A549 (cell line): ENCODE measurements at regions not wholly inside any gene's neighbourhood (a gene's known extent, or its start where the extent isn't known, plus 50 kb on each side); places are given as distances from the start of the nearest gene placed in this dataset.

Source experiments
- ATAC-seq, 2 experiments: fragments of 200-7000 bp in 1 of 2; fragments of >200 bp in 1 of 2; cut with Nextera tagmentation in 1 of 2; cut with Tn5 transposase in 1 of 2; 3 replicates each; pipeline versions ENCODE4 v1.8.0 to v1.9.1; 2018 to 2020; ENCODE audit warnings: mild to moderate bottlenecking in 1 of 2, moderate library complexity in 1 of 2
- CTCF ChIA-PET: fragments of 300-600 bp; sonication (Branson Sonifier 250); formaldehyde crosslinking; extraction: SDS; loops from one replicate; lab custom pipeline; 2021; ENCODE audit warnings: antibody characterized with exemption, inconsistent platforms; lab: Yijun Ruan, JAX
- POLR2A ChIA-PET: fragments of 350-600 bp; formaldehyde crosslinking; extraction: SDS; loops from one replicate; lab custom pipeline; 2021; ENCODE audit warnings: antibody characterized with exemption, inconsistent platforms; lab: Yijun Ruan, JAX
- DNase-seq, 2 experiments: peaks; one replicate each; pipeline versions ENCODE4 v3.0.0 to v3.0.0-alpha.2; 2011 to 2016; ENCODE audit warnings: low read depth in 1 of 2, low spot score in 1 of 2
- FAIRE-seq: peaks from 2 replicates; lab custom pipeline; 2011; peaks lifted over from hg19 to GRCh38; lab: Jason Lieb, UNC
- H3K27ac ChIP-seq, 2 experiments: fragments of >200 bp; sonication (Bioruptor Twin); formaldehyde crosslinking; 3 replicates each; pipeline ENCODE4 v1.5.1; 2016 to 2017
- H3K4me1 ChIP-seq: fragments of >200 bp; sonication (Bioruptor Twin); formaldehyde crosslinking; 3 replicates; pipeline ENCODE4 v1.6.1; 2016
- H3K4me2 ChIP-seq: fragments of >200 bp; sonication (Bioruptor Twin); formaldehyde crosslinking; 3 replicates; pipeline ENCODE4 v1.6.1; 2016
- H3K4me3 ChIP-seq: fragments of >200 bp; sonication (Bioruptor Twin); formaldehyde crosslinking; 3 replicates; pipeline ENCODE4 v1.5.1; 2016
- H3K9me3 ChIP-seq: fragments of >200 bp; sonication (Bioruptor Twin); formaldehyde crosslinking; 3 replicates; pipeline ENCODE4 v1.6.1; 2016
- ATOH8 ChIP-seq: fragments of 250-450 bp; sonication (Bioruptor Pico); IDR thresholded peaks from 2 replicates; pipeline ENCODE4 v1.5.0; 2020; ENCODE audit warnings: low read depth, mild to moderate bottlenecking, moderate library complexity
- BCL3 ChIP-seq: fragments of >200 bp; sonication (Bioruptor Twin); formaldehyde crosslinking; IDR thresholded peaks from 3 replicates; pipeline ENCODE4 v1.6.1; 2016
- BHLHE40 ChIP-seq: IDR thresholded peaks from 2 replicates; pipeline ENCODE4 v1.6.1; 2012; ENCODE audit warnings: low read depth, low read length, inconsistent platforms
- CHD4 ChIP-seq: fragments of 200-600 bp; sonication (generic); IDR thresholded peaks from 2 replicates; pipeline ENCODE4 v1.6.1; 2016; ENCODE audit warnings: antibody characterized with exemption, mild to moderate bottlenecking, borderline replicate concordance
- CTCF ChIP-seq: fragments of >200 bp; sonication (Bioruptor Twin); formaldehyde crosslinking; IDR thresholded peaks from 3 replicates; pipeline ENCODE4 v1.5.1; 2016
- E2F6 ChIP-seq: IDR thresholded peaks from 2 replicates; pipeline ENCODE4 v1.6.1; 2012; ENCODE audit warnings: low read depth, borderline replicate concordance
- EHF ChIP-seq: fragments of 250-450 bp; sonication (Bioruptor Pico); IDR thresholded peaks from 2 replicates; pipeline ENCODE4 v1.5.0; 2020; ENCODE audit warnings: mild to moderate bottlenecking
- ELK1 ChIP-seq: fragments of 150-350 bp; IDR thresholded peaks from 2 replicates; pipeline ENCODE4 v1.6.1; 2014; ENCODE audit warnings: low read depth, mild to moderate bottlenecking, low read length
- ESRRA ChIP-seq: fragments of 150-350 bp; IDR thresholded peaks from 2 replicates; pipeline ENCODE4 v1.6.1; 2014; ENCODE audit warnings: mild to moderate bottlenecking, low read length, borderline replicate concordance
- FOSL2 ChIP-seq, 2 experiments: fragments of 450-650 bp in 1 of 2; fragments of >200 bp in 1 of 2; sonication (Bioruptor Twin) in 1 of 2; formaldehyde crosslinking; IDR thresholded peaks; 2 replicates each; pipeline versions ENCODE4 v1.5.0 to v1.6.1; 2016 to 2020; ENCODE audit warnings: mild to moderate bottlenecking in 1 of 2, moderate library complexity in 1 of 2
- GATA3 ChIP-seq: IDR thresholded peaks from 2 replicates; pipeline ENCODE4 v1.6.1; 2012; ENCODE audit warnings: borderline replicate concordance
- HOXA7 ChIP-seq: fragments of 250-450 bp; sonication (Bioruptor Pico); IDR thresholded peaks from 2 replicates; pipeline ENCODE4 v1.5.0; 2020; ENCODE audit warnings: mild to moderate bottlenecking, moderate library complexity
- HOXB13 ChIP-seq: fragments of 250-450 bp; sonication (Bioruptor Pico); IDR thresholded peaks from 2 replicates; pipeline ENCODE4 v1.5.0; 2020; ENCODE audit warnings: low read depth, mild to moderate bottlenecking, moderate library complexity
- HOXB5 ChIP-seq: fragments of 250-450 bp; sonication (Bioruptor Pico); IDR thresholded peaks from 2 replicates; pipeline ENCODE4 v1.5.0; 2020; ENCODE audit warnings: mild to moderate bottlenecking, moderate library complexity
- JUNB ChIP-seq: fragments of >200 bp; sonication (Bioruptor Twin); formaldehyde crosslinking; IDR thresholded peaks from 2 replicates; pipeline ENCODE4 v1.6.1; 2016
- KDM1A ChIP-seq: fragments of 200-600 bp; sonication (generic); IDR thresholded peaks from 2 replicates; pipeline ENCODE4 v1.6.1; 2016; ENCODE audit warnings: low read depth, mild to moderate bottlenecking
- MAX ChIP-seq: IDR thresholded peaks from 2 replicates; pipeline ENCODE4 v1.6.1; 2012
- MAZ ChIP-seq: fragments of 150-350 bp; IDR thresholded peaks from 2 replicates; pipeline ENCODE4 v1.6.1; 2014; ENCODE audit warnings: antibody characterized with exemption, low read depth, low read length, borderline replicate concordance
- NFE2L2 ChIP-seq: fragments of 150-350 bp; conservative IDR thresholded peaks from 2 replicates; pipeline ENCODE4 v1.6.1; 2014; ENCODE audit warnings: low read length
- NPAS2 ChIP-seq: fragments of 250-450 bp; sonication (Bioruptor Pico); IDR thresholded peaks from 2 replicates; pipeline ENCODE4 v1.8.0; 2022; ENCODE audit warnings: mild to moderate bottlenecking, moderate library complexity, borderline replicate concordance
- PBX3 ChIP-seq: IDR thresholded peaks from 2 replicates; pipeline ENCODE4 v1.6.1; 2012
- PHF8 ChIP-seq: fragments of 200-600 bp; sonication (generic); IDR thresholded peaks from 2 replicates; pipeline ENCODE4 v1.6.1; 2016; ENCODE audit warnings: low read depth, mild to moderate bottlenecking, antibody characterized with exemption, moderate library complexity, borderline replicate concordance
- POLR2A ChIP-seq: IDR thresholded peaks from 2 replicates; pipeline ENCODE4 v1.6.1; 2012; ENCODE audit warnings: mild to moderate bottlenecking, low read length
- RARB ChIP-seq: fragments of 250-450 bp; sonication (Bioruptor Pico); IDR thresholded peaks from 2 replicates; pipeline ENCODE4 v1.8.0; 2021; ENCODE audit warnings: mild to moderate bottlenecking, moderate library complexity
- RCOR1 ChIP-seq: fragments of 150-350 bp; IDR thresholded peaks from 2 replicates; pipeline ENCODE4 v1.6.1; 2014; ENCODE audit warnings: antibody characterized with exemption, low read length, low read depth
- TFCP2L1 ChIP-seq: fragments of 250-450 bp; sonication (Bioruptor Pico); IDR thresholded peaks from 2 replicates; pipeline ENCODE4 v1.5.0; 2021; ENCODE audit warnings: mild to moderate bottlenecking
- TP53 ChIP-seq: fragments of 250-450 bp; sonication (Bioruptor Pico); IDR thresholded peaks from 2 replicates; pipeline ENCODE4 v1.5.0; 2021; ENCODE audit warnings: mild to moderate bottlenecking, moderate library complexity
- ZC3H11A ChIP-seq: fragments of 450-650 bp; IDR thresholded peaks from 2 replicates; pipeline ENCODE4 v1.6.1; 2014; ENCODE audit warnings: antibody characterized with exemption, mild to moderate bottlenecking
- ZSCAN20 ChIP-seq: fragments of 250-450 bp; sonication (Bioruptor Pico); IDR thresholded peaks from 2 replicates; pipeline ENCODE4 v1.8.0; 2022; ENCODE audit warnings: mild to moderate bottlenecking, moderate library complexity
- WGBS: methylation state at CpG from one replicate; pipeline ENCODE4 v1.1.6; 2017; ENCODE audit errors: missing lambda C conversion rate; 5-methylcytosine and 5-hydroxymethylcytosine counted together

- no peak overlapping the region for H3K4me3 ChIP-seq
- POLR2A ChIA-PET, result no interaction called here
- H3K27ac ChIP-seq, result no peak overlapping the region
- CTCF ChIA-PET, result no interaction called here
- H3K4me2 ChIP-seq, result no peak overlapping the region
- DNase-seq (no peak), ATAC-seq (no peak), FAIRE-seq (no peak)
- H3K4me1 ChIP-seq, result no peaks in the 10 kb centered on the region
- TF ChIP-seq ZC3H11A (no peak), HOXA7 (CRISPR knock-in tag) (no peak), RARB (no peak), ATOH8 (CRISPR knock-in tag) (no peak), MAZ (no peak), BCL3 (no peak), CTCF (no peak), FOSL2 (IDR thresholded peaks at IDR 0.05) (no peak), FOSL2 (CRISPR knock-in tag; IDR thresholded peaks at IDR 0.05) (no peak), MAX (no peak), NFE2L2 (no peak), POLR2A (no peak), RCOR1 (no peak), BHLHE40 (no peak), PBX3 (no peak), TFCP2L1 (CRISPR knock-in tag) (no peak), EHF (CRISPR knock-in tag) (no peak), ZSCAN20 (no peak)
- peaks cover 3% of the 10 kb centered on the region; the same call in 1 of the 3 replicates for H3K9me3 ChIP-seq
Observed at GRCh38 chr5:164921722-164922121, 1416.3 kb downstream of the MAT2B start.

- Histone ChIP-seq H3K4me1 (no peaks in the 10 kb centered on the region), H3K4me3 (no peak overlapping the region), H3K4me2 (no peak overlapping the region), H3K27ac (no peak overlapping the region), H3K9me3 (no peaks in the 10 kb centered on the region; the same call in 2 of the 3 replicates)
- DNase-seq (peak in 1 of 2 experiments; percentile 1), ATAC-seq (no peak), FAIRE-seq (no peak)
- CTCF ChIA-PET, result interaction anchor here (1.4 kb wide), 1 partner anchor 25 kb away, joined by 3 read pairs; no protein-coding TSS in a partner anchor
- POLR2A ChIA-PET, result no interaction called here
- WGBS, result 0% methylated on average over 3 of the region's 7 CpGs
- TF ChIP-seq HOXB13 (CRISPR knock-in tag) (no peak), POLR2A (no peak), PHF8 (no peak), HOXB5 (CRISPR knock-in tag) (no peak), KDM1A (no peak), CTCF (no peak), MAZ (no peak), NFE2L2 (no peak), E2F6 (no peak), GATA3 (no peak), ESRRA (no peak), ELK1 (no peak), CHD4 (no peak), TP53 (CRISPR knock-in tag) (no peak), FOSL2 (IDR thresholded peaks at IDR 0.05) (no peak), FOSL2 (CRISPR knock-in tag; IDR thresholded peaks at IDR 0.05) (no peak), MAX (no peak), NPAS2 (CRISPR knock-in tag) (no peak), JUNB (no peak)
Observed at GRCh38 chr5:164934039-164934438, 1428.6 kb downstream of the MAT2B start.
